Activated CD8-positive, alpha-beta memory T cell treated with anti-CD3 and anti-CD28 coated beads, Interleukin-2, amount 50 U/mL, for 1 hour (primary cell): ENCODE measurements at regions not wholly inside any gene's neighbourhood (a gene's known extent, or its start where the extent isn't known, plus 50 kb on each side); places are given as distances from the start of the nearest gene placed in this dataset.

ENCODE experiments used
- DNase-seq: peaks from one replicate; pipeline ENCODE4 v3.0.0-alpha.2; 2020; ENCODE audit errors: extremely low read depth

DNA sequence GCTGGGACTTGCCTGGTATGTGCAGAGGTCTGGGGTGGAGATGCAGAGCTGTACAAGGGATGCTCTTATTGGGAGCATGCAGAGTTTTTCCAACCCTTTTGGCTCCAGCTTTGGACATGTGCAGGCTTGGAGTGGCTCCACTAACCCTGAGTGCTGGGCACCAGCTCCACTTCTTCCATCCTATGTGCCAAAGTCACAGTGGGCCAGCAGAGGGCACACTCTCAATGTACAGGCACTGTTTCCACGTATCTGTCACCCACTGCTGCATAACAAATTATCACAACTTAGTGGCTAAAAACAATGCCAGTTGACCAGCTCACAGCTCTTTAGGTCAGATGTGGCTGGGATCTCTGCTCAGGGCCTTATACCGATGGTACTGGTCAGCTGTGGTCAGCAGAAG is 631.8 kb downstream of the AJAP1 start:
- no peak for DNase-seq

- no peak for DNase-seq
Measured at GRCh38 chr1:5274527-5274926, 620.1 kb downstream of the AJAP1 start.

DNA sequence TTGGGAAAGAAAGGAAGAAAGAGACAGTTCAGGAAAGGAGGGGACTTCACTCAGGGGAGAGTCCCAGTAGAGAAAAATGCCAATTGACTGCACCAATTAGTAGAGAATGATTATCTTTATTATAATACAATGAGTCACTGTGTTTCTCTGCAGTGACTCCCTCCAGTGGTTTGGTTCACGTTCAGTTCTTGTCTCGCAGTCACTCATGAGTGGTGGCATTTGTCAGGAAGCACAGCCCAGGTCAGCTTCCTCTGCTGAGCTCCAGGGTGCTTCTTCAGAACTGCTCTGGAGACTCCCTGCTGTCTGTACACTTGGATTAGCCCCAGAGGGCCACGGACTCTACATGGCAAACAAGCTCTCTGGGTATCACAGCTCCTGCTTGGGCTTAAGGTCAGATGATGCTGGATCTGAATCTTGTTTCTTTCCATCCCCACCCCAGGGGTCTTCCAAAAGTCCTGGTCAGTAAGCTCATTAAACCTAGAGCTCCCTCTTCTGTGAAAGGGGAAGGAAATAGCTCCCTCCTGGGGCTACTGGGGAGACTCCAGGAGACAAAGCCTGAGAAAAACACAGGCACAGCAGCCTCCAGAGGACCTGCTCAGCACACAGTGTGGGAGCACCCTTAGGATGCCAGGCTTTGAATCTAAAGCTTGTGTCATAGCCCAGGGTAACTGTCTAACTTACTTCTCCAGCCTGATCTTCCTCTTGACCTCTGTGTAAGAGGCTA is 619.0 kb downstream of the AJAP1 start:
- no peak for DNase-seq

- no peak for DNase-seq
Measured at GRCh38 chr1:5272325-5272724, 617.9 kb downstream of the AJAP1 start.

GRCh38 chr1:5271264-5271663 is 616.9 kb downstream of the AJAP1 start:
- DNase-seq = no peak

GRCh38 chr1:5269901-5270300 is 615.5 kb downstream of the AJAP1 start:
- DNase-seq = no peak

GRCh38 chr1:5267603-5268235 is 613.3 kb downstream of the AJAP1 start:
- DNase-seq = no peak

DNA sequence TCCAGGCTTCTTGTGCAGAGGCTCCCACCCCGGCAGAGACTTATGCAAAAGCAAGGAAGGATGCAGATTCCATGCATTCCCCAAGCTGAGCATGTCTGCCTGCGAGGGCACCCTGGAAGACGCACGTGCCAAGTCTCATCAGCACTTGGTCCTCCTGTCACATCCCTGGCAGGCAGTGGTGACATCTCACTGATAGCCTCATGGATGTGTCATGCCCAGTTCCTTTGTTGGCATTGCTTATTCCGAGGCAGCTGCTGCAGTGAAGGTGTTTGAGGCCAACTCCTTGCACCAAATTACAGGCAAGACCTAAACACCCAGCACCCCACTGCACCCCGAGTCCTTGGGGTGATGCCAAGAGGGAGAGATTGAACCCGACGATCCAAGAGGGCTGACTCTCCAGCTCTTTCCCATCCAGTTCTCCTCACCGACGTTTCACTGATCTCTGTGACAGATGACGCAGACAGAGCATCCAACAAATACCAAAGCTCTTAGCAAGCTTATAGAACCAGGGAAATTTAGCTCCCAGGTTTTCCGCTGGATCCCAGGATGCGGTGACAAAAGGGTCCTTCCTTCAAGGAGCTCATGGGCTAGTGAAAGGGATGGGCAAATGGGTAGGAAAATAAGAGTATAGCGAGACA is 611.1 kb downstream of the AJAP1 start:
- no peak for DNase-seq

DNA sequence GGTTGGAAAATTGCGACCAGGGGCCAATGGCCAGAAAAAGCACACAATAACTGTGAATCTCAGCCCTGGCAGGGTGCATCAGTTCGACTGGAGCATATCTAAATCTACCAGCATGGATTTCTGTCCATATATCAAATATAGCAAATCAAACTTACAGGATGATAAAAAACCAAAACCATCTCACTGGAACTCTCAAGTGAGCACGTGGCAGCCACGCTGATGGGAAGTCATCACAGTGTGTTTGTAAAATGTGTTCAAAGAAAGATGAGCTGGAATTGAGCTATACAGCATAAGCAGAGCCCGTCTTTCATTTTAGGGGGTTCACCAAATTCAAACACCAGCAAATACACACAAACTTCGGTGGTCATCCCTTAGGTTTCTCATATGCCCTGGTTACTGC is 610.1 kb downstream of the AJAP1 start:
- DNase-seq = no peak

DNA sequence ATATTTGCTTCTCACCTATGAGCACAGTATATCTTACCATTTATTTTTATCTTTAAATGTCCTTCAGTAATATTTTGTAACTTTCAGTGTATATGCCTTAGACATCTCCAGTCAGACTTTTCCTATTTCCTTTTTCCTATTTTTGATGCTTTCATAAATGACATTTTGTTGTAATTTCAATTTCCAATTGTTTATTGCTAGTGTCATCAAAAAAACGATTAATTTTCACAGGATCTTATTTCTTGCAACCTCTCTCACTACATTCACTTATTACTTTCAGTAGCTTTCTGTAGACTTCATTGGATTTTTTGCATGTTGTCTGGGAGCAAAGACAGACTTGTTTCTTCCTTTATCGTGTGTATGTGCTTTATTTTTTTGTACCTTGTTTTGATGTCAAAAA is 602.4 kb downstream of the AJAP1 start:
- DNase-seq = no peak

GRCh38 chr1:5254975-5255374 is 600.6 kb downstream of the AJAP1 start:
- DNase-seq = no peak

GRCh38 chr1:5254131-5254725 is 599.8 kb downstream of the AJAP1 start:
- no peak for DNase-seq

- no peak for DNase-seq
Measured at GRCh38 chr1:5253036-5253435, 598.6 kb downstream of the AJAP1 start.

DNA sequence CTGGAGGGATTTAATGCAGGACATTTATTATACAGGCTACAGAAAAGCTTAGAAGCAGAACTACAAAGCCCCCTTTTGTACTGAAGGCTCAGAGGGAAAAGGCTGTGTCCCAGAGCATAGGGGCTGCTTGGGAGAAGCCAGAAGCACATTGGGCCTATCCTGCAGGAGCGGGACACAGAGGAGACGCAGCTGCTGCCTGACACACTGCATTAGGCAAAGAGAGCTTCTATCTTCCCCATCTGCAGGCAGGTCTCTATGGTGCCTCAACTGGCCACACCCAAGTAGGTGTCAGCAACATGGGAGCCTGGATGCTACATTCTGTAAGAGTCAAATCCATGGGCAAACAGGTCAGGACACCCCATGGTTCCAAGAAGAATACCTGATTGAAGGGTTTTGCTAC is 595.9 kb downstream of the AJAP1 start:
- no peak for DNase-seq

- no peak for DNase-seq
Measured at GRCh38 chr1:5245348-5245747, 590.9 kb downstream of the AJAP1 start.

DNA sequence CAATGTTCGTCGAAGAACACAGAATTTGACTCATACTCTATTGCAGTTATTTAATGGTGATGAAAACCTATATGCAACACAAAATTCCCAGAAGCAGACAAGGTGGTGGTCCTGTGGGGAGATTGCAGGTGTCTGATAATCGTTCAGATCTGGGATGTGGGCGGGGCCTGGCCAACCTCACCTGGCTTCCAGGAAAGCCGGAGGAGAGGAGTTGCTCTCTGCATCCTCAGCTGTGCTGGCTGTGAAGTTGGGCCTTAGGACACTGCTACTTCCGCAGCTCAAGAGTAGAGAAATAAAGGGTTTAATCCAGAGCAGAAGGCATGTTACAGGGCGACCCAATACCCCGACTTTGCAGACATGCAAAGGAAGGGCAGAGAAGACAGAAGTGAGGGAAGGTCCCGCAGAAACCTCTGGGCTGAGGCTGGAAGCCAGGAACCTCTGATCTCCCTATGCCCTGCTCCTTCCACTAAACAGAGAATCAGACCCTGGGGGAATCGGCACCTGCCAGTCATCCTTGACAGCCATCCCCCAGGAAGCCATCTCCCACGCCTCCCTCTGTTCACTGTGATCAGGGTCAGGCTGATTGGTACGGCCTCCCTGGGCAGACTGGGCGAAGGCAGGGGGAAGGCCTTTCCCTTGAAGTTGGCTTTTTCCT is 590.3 kb downstream of the AJAP1 start:
- no peak for DNase-seq

- DNase-seq = no peak
Measured at GRCh38 chr1:5242850-5243249, 588.4 kb downstream of the AJAP1 start.

GRCh38 chr1:5239911-5240310 is 585.5 kb downstream of the AJAP1 start:
- DNase-seq = no peak

DNA sequence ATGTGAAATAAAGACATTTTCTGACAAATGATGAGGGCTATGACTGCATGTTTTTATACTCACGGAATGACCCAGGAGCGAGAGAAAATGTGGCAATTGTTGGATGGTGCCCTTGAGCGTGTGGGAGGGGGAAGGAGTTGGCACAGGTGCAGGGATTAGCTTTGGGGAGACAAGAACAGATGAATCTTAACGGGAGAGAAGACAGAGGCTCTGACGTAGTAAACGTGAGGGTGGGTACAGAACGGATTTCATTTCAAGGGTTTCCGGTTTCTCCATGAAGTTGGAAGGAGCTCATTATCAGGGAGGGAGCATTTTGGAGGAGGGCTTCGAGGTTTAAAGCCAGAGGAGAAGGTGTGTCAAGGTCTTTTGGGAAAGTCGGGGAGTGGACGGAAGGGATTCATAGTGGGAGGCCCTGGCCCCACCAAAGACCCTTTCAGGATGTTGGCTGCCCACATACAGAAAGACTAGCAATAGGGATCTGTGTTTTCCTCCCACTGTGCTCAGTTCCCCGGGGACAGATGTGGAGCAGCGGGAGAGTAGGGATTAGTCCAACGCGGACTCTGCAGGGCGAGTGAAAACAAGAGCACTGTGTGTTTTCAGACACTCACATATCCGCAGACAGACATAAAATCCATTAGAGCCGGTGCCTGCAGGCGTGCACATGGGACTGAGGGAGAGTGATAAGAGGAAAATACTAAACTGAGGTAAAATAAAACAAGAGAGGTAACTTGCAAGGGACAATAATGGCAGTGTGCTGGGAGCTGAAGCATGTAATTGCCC is 584.1 kb downstream of the AJAP1 start:
- DNase-seq = no peak

GRCh38 chr1:5235355-5235899 is 581.0 kb downstream of the AJAP1 start:
- DNase-seq = no peak

GRCh38 chr1:5232537-5232936 is 578.1 kb downstream of the AJAP1 start:
- no peak for DNase-seq
